ENCODE measurements at regions not wholly inside any gene's neighbourhood (a gene's known extent, or its start where the extent isn't known, plus 50 kb on each side); places are given as distances from the start of the nearest gene placed in this dataset.
A peak's percentile ranks its signal among the peaks of the same experiment; 100 is the strongest.

GRCh38 chr1:22257290-22258275 lies 114.7 kb upstream of the WNT4 start:
- Histone ChIP-seq H3K36me3 (replicated peaks in 1 of 2; ENCODE audit: control insufficient read depth in 2 of 2, insufficient read depth in 2 of 2, low read length in 2 of 2) (no peaks in the 10 kb centered on the region), H3K79me1 (ENCODE audit: low read depth, low read length) (no peaks in the 10 kb centered on the region), H3K9ac (ENCODE audit: low read depth, low read length, poor library complexity) (no peak overlapping the region), H4K8ac (ENCODE audit: low read depth, low read length) (no peak overlapping the region), H3K4ac (ENCODE audit: low read length) (no peak overlapping the region), H3K4me2 (ENCODE audit: insufficient read depth, low read length, poor library complexity, severe bottlenecking) (no peak overlapping the region), H3K9me3 (replicated peaks in 1 of 2; ENCODE audit: control insufficient read depth in 2 of 2, insufficient read depth in 1 of 2, low read depth in 1 of 2, low read length in 2 of 2) (no peaks in the 10 kb centered on the region), H2BK120ac (ENCODE audit: low read depth, low read length) (no peak overlapping the region), H2AFZ (ENCODE audit: low read length) (no peak overlapping the region), H2BK5ac (ENCODE audit: low read length) (no peak overlapping the region), H4K91ac (ENCODE audit: low read depth, low read length, poor library complexity) (no peak overlapping the region), H3K14ac (ENCODE audit: low read length) (no peak overlapping the region), H2BK15ac (ENCODE audit: low read length) (no peak overlapping the region), H3K23ac (ENCODE audit: low read depth, low read length, poor library complexity) (no peak overlapping the region), H3K4me1 (ENCODE audit: control insufficient read depth in 2 of 2, insufficient read depth in 1 of 2, low read depth in 1 of 2, low read length in 2 of 2) (peaks cover 1 to 4% of the 10 kb centered on the region in 2 donors), H2AK5ac (ENCODE audit: low read depth, low read length) (no peak overlapping the region), H3K18ac (ENCODE audit: low read length) (no peak overlapping the region), H3K4me3 (ENCODE audit: low read length in 2 of 2) (peak overlapping the region in 1 of 2 donors; percentile 38), H3K27ac (replicated peaks; ENCODE audit: low read length) (no peak overlapping the region), H3K27me3 (ENCODE audit: control insufficient read depth in 3 of 3, insufficient read depth in 3 of 3, low read depth in 1 of 3, low read length in 3 of 3) (peaks cover 0 to 54% (median 52%) of the 10 kb centered on the region in 3 experiments), H2BK12ac (ENCODE audit: low read length) (no peak overlapping the region)
- WGBS, 2 donors (ENCODE audit: extremely low coverage in 2 of 2, insufficient read length in 2 of 2, insufficient replicate concordance in 1 of 2): no CpG with 5 or more reads among the region's 32 CpGs
- no peak for DNase-seq (ENCODE audit: low spot score)

GRCh38 chr1:22258698-22259097 lies 115.8 kb upstream of the WNT4 start:
- no peak overlapping the region for H3K9ac ChIP-seq (ENCODE audit: low read depth, low read length, poor library complexity)
- H2AFZ ChIP-seq (ENCODE audit: low read length): no peak overlapping the region
- peaks cover 1 to 6% of the 10 kb centered on the region in 2 donors for H3K4me1 ChIP-seq (ENCODE audit: control insufficient read depth in 2 of 2, insufficient read depth in 1 of 2, low read depth in 1 of 2, low read length in 2 of 2)
- peak overlapping the region; percentile 3 for H3K18ac ChIP-seq (ENCODE audit: low read length)
- no peak overlapping the region for H2BK12ac ChIP-seq (ENCODE audit: low read length)
- no peak overlapping the region for H2BK15ac ChIP-seq (ENCODE audit: low read length)
- no peak overlapping the region for H3K4me2 ChIP-seq (ENCODE audit: insufficient read depth, low read length, poor library complexity, severe bottlenecking)
- no peak overlapping the region for H2BK5ac ChIP-seq (ENCODE audit: low read length)
- no peak overlapping the region for H4K91ac ChIP-seq (ENCODE audit: low read depth, low read length, poor library complexity)
- no CpG with 5 or more reads among the region's 6 CpGs for WGBS, 2 donors (ENCODE audit: extremely low coverage in 2 of 2, insufficient read length in 2 of 2, insufficient replicate concordance in 1 of 2)
- H3K14ac ChIP-seq (ENCODE audit: low read length): peak overlapping the region; percentile 59
- no peak overlapping the region for H2AK5ac ChIP-seq (ENCODE audit: low read depth, low read length)
- DNase-seq (ENCODE audit: low spot score): no peak
- no peaks in the 10 kb centered on the region for H3K79me1 ChIP-seq (ENCODE audit: low read depth, low read length)
- H4K8ac ChIP-seq (ENCODE audit: low read depth, low read length): no peak overlapping the region
- H3K4ac ChIP-seq (ENCODE audit: low read length): no peak overlapping the region
- no peak overlapping the region for H3K27ac ChIP-seq (replicated peaks; ENCODE audit: low read length)
- H2BK120ac ChIP-seq (ENCODE audit: low read depth, low read length): no peak overlapping the region
- no peaks in the 10 kb centered on the region for H3K9me3 ChIP-seq (replicated peaks in 1 of 2; ENCODE audit: control insufficient read depth in 2 of 2, insufficient read depth in 1 of 2, low read depth in 1 of 2, low read length in 2 of 2)
- peak overlapping the region in 1 of 2 donors; percentile 16 for H3K4me3 ChIP-seq (ENCODE audit: low read length in 2 of 2)
- H3K27me3 ChIP-seq (ENCODE audit: control insufficient read depth in 3 of 3, insufficient read depth in 3 of 3, low read depth in 1 of 3, low read length in 3 of 3): peaks cover 0 to 55% (median 46%) of the 10 kb centered on the region in 3 experiments
- no peaks in the 10 kb centered on the region for H3K36me3 ChIP-seq (replicated peaks in 1 of 2; ENCODE audit: control insufficient read depth in 2 of 2, insufficient read depth in 2 of 2, low read length in 2 of 2)
- no peak overlapping the region for H3K23ac ChIP-seq (ENCODE audit: low read depth, low read length, poor library complexity)

GRCh38 chr1:22259551-22260282 lies 116.8 kb upstream of the WNT4 start:
- no peaks in the 10 kb centered on the region for H3K9me3 ChIP-seq (replicated peaks in 1 of 2; ENCODE audit: control insufficient read depth in 2 of 2, insufficient read depth in 1 of 2, low read depth in 1 of 2, low read length in 2 of 2)
- no peak overlapping the region for H3K4me2 ChIP-seq (ENCODE audit: insufficient read depth, low read length, poor library complexity, severe bottlenecking)
- no peak overlapping the region for H4K91ac ChIP-seq (ENCODE audit: low read depth, low read length, poor library complexity)
- H3K23ac ChIP-seq (ENCODE audit: low read depth, low read length, poor library complexity): no peak overlapping the region
- no peak overlapping the region for H2BK15ac ChIP-seq (ENCODE audit: low read length)
- H3K9ac ChIP-seq (ENCODE audit: low read depth, low read length, poor library complexity): no peak overlapping the region
- H2AK5ac ChIP-seq (ENCODE audit: low read depth, low read length): no peak overlapping the region
- H3K18ac ChIP-seq (ENCODE audit: low read length): no peak overlapping the region
- no peak overlapping the region for H2BK5ac ChIP-seq (ENCODE audit: low read length)
- peak overlapping the region; percentile 38 for H2AFZ ChIP-seq (ENCODE audit: low read length)
- no peak overlapping the region for H3K4me3 ChIP-seq (ENCODE audit: low read length in 2 of 2)
- H3K14ac ChIP-seq (ENCODE audit: low read length): no peak overlapping the region
- H3K4ac ChIP-seq (ENCODE audit: low read length): no peak overlapping the region
- H3K79me1 ChIP-seq (ENCODE audit: low read depth, low read length): no peaks in the 10 kb centered on the region
- no peak overlapping the region for H2BK12ac ChIP-seq (ENCODE audit: low read length)
- no peak overlapping the region for H4K8ac ChIP-seq (ENCODE audit: low read depth, low read length)
- peaks cover 1 to 11% of the 10 kb centered on the region in 2 donors for H3K4me1 ChIP-seq (ENCODE audit: control insufficient read depth in 2 of 2, insufficient read depth in 1 of 2, low read depth in 1 of 2, low read length in 2 of 2)
- no peak overlapping the region for H2BK120ac ChIP-seq (ENCODE audit: low read depth, low read length)
- DNase-seq (ENCODE audit: low spot score): no peak
- WGBS, 2 donors (ENCODE audit: extremely low coverage in 2 of 2, insufficient read length in 2 of 2, insufficient replicate concordance in 1 of 2): no CpG with 5 or more reads among the region's 18 CpGs
- no peak overlapping the region for H3K27ac ChIP-seq (replicated peaks; ENCODE audit: low read length)
- H3K36me3 ChIP-seq (replicated peaks in 1 of 2; ENCODE audit: control insufficient read depth in 2 of 2, insufficient read depth in 2 of 2, low read length in 2 of 2): no peaks in the 10 kb centered on the region
- H3K27me3 ChIP-seq (ENCODE audit: control insufficient read depth in 3 of 3, insufficient read depth in 3 of 3, low read depth in 1 of 3, low read length in 3 of 3): peaks cover 0 to 56% (median 44%) of the 10 kb centered on the region in 3 experiments
